Upper lobe of left lung (tissue), 6 donors: ENCODE measurements at regions not wholly inside any gene's neighbourhood (a gene's known extent, or its start where the extent isn't known, plus 50 kb on each side); places are given as distances from the start of the nearest gene placed in this dataset.

Experiments
- ATAC-seq, 2 donors: fragments of 200-7000 bp; cut with Tn5 transposase; one replicate each; pipeline ENCODE4 v1.9.1; 2022; ENCODE audit warnings: mild to moderate bottlenecking in 2 of 2, moderate library complexity in 2 of 2; ENCODE audit not compliant: low FRiP score in 2 of 2
- DNase-seq, 2 donors: peaks; one replicate each; pipeline ENCODE4 v3.0.0-alpha.2; 2019 to 2020
- H3K27ac ChIP-seq, 4 donors: fragments of 200-600 bp; sonication (generic); one replicate each; pipeline ENCODE4 v1.5.1; 2016 to 2019
- H3K27me3 ChIP-seq, 4 donors: fragments of 200-600 bp; sonication (generic); one replicate each; pipeline ENCODE4 v1.5.1; 2017 to 2019
- H3K36me3 ChIP-seq, 4 donors: fragments of 200-600 bp; sonication (generic); one replicate each; pipeline ENCODE4 v1.5.1; 2016 to 2019
- H3K4me1 ChIP-seq, 4 donors: fragments of 200-600 bp; sonication (generic); one replicate each; pipeline ENCODE4 v1.5.1; 2018 to 2019
- H3K4me3 ChIP-seq, 4 donors: fragments of 200-600 bp; sonication (generic); one replicate each; pipeline ENCODE4 v1.5.1; 2017 to 2019; ENCODE audit warnings: mild to moderate bottlenecking in 2 of 4, moderate library complexity in 1 of 4
- H3K9me3 ChIP-seq, 4 donors: fragments of 200-600 bp; sonication (generic); one replicate each; pipeline ENCODE4 v1.5.1; 2018 to 2019
- CTCF ChIP-seq, 6 experiments: fragments of 450-650 bp in 4 of 6; fragments of 200-600 bp in 2 of 6; sonication (generic) in 2 of 6; IDR thresholded peaks; one replicate each; pipeline ENCODE4 v1.5.1; 2016 to 2019; ENCODE audit warnings: antibody characterized with exemption in 6 of 6
- EP300 ChIP-seq, 4 donors: sonication (generic); formaldehyde crosslinking; IDR thresholded peaks; one replicate each; pipeline ENCODE4 v1.5.1; 2017; ENCODE audit warnings: antibody characterized with exemption in 4 of 4, control low read depth in 2 of 4
- POLR2A ChIP-seq, 4 donors: fragments of 450-650 bp; IDR thresholded peaks; one replicate each; pipeline ENCODE4 v1.5.1; 2016 to 2017; ENCODE audit warnings: antibody characterized with exemption in 4 of 4, mild to moderate bottlenecking in 2 of 4
- POLR2AphosphoS5 ChIP-seq, 2 donors: sonication (generic); formaldehyde crosslinking; IDR thresholded peaks; one replicate each; pipeline ENCODE4 v1.5.1; 2017; ENCODE audit warnings: antibody characterized with exemption in 2 of 2
- WGBS, 2 donors: methylation state at CpG; one replicate each; pipeline ENCODE4 v1.1.5; 2017 to 2018; 5-methylcytosine and 5-hydroxymethylcytosine counted together
- donor health status: DM: no; HTN: no; CAD: no; lungs with moderate emphysema.
- donor health status: DM: no; HTN: yes; CAD: no; lungs with severe emphysema.

- no peak for TF ChIP-seq EP300 (IDR thresholded peaks at IDR 0.05)
- TF ChIP-seq POLR2A (IDR thresholded peaks at IDR 0.05), result no peak
- TF ChIP-seq POLR2AphosphoS5 (IDR thresholded peaks at IDR 0.05), result no peak
- TF ChIP-seq CTCF (IDR thresholded peaks at IDR 0.05), result no peak
- 93% methylated on average over 2 of the region's 2 CpGs for WGBS, 2 donors
- Histone ChIP-seq H3K27ac (no peak overlapping the region), H3K36me3 (no peaks in the 10 kb centered on the region), H3K27me3 (no peaks in the 10 kb centered on the region), H3K9me3 (no peaks in the 10 kb centered on the region), H3K4me3 (no peak overlapping the region), H3K4me1 (no peaks in the 10 kb centered on the region)
- ATAC-seq (no peak), DNase-seq (no peak)
Observed at GRCh38 chr2:57862153-57862552, 184.5 kb upstream of the VRK2 start.

DNA sequence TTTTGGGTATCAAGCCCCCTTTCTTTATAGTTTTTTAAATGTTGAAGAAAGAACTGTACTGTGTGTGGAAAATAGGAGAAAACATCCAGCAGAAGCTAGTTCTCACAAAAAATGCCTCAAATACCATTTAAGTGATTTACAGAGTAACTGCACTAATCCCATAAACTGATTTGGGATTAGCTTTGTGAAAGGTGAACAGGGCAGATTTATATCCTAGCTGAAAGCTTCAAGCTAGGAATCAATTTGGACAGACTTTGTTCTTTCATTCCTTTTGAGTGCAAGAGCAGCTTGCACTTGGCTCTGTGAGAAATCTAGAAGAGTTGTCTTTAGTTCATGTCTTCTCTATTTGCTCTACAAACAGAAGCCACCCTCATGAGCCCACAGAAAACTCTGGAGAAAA is 183.9 kb upstream of the VRK2 start:
- no peak for TF ChIP-seq EP300 (IDR thresholded peaks at IDR 0.05)
- no peak for TF ChIP-seq POLR2A (IDR thresholded peaks at IDR 0.05)
- TF ChIP-seq CTCF (IDR thresholded peaks at IDR 0.05), result no peak
- no peak for TF ChIP-seq POLR2AphosphoS5 (IDR thresholded peaks at IDR 0.05)
- H3K4me3 ChIP-seq, result no peak overlapping the region
- no peak for DNase-seq
- no peaks in the 10 kb centered on the region for H3K27me3 ChIP-seq
- H3K4me1 ChIP-seq, result no peaks in the 10 kb centered on the region
- no peak overlapping the region for H3K27ac ChIP-seq
- H3K9me3 ChIP-seq, result no peaks in the 10 kb centered on the region
- ATAC-seq, result no peak
- no peaks in the 10 kb centered on the region for H3K36me3 ChIP-seq

GRCh38 chr2:57864926-57865325 is 181.7 kb upstream of the VRK2 start:
- DNase-seq (no peak), ATAC-seq (no peak)
- Histone ChIP-seq H3K27me3 (no peaks in the 10 kb centered on the region), H3K4me3 (no peak overlapping the region), H3K36me3 (no peaks in the 10 kb centered on the region), H3K4me1 (no peaks in the 10 kb centered on the region), H3K27ac (no peak overlapping the region), H3K9me3 (no peaks in the 10 kb centered on the region)
- no peak for TF ChIP-seq POLR2A (IDR thresholded peaks at IDR 0.05)
- no peak for TF ChIP-seq POLR2AphosphoS5 (IDR thresholded peaks at IDR 0.05)
- no peak for TF ChIP-seq CTCF (IDR thresholded peaks at IDR 0.05)
- TF ChIP-seq EP300 (IDR thresholded peaks at IDR 0.05), result no peak
- WGBS, 2 donors, result 87 to 94% methylated on average over 2 of the region's 2 CpGs

DNA sequence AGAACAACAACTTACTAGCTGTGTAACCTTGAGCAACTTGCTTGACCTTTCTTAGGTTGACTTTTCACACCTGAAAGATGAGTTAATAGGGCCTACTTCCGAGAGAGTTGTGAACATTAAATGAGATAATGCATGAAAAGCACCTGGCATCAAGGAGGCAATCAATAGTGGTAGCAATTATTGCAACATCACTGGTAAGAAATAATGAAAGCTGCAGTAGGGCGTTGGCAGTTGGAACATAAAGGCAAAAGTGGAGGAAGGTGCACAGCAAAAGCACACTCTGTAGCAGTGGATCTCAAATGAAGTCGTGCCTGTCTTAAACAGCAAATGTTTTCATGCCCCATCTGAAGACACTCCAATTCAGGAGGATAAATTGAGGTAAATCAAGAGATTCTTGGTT is 178.9 kb upstream of the VRK2 start:
- Histone ChIP-seq H3K4me1 (no peaks in the 10 kb centered on the region), H3K36me3 (no peaks in the 10 kb centered on the region), H3K4me3 (no peak overlapping the region), H3K27ac (no peak overlapping the region), H3K9me3 (no peaks in the 10 kb centered on the region), H3K27me3 (no peaks in the 10 kb centered on the region)
- TF ChIP-seq POLR2A (IDR thresholded peaks at IDR 0.05) (no peak), CTCF (IDR thresholded peaks at IDR 0.05) (no peak), POLR2AphosphoS5 (IDR thresholded peaks at IDR 0.05) (no peak), EP300 (IDR thresholded peaks at IDR 0.05) (no peak)
- no peak for DNase-seq
- no peak for ATAC-seq
- 84 to 88% methylated on average over 3 of the region's 3 CpGs for WGBS, 2 donors

DNA sequence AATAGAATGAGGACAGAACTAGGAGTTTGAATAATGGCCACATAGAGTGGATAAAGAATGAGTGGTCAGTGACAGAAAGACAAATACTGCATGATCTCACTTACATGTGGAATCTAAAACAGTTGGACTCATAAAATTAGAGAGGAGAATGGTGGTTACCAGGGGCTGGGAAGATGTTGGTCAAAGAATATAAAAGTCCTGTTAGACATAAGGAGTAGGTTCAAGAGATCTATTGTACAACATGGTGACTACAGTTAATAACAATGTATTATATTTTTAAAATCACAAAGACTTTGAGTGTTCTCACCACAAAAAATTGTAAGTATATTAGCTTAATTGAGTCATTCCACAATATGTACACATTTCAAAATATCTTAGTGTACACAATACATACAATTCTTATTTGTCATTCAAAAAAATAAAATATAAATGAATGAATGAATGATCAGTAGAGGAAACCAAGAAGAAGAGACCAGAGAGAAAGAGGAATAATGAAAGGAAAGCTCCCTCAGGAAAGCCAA is 177.9 kb upstream of the VRK2 start:
- no peaks in the 10 kb centered on the region for H3K4me1 ChIP-seq

More for the DNA sequence above, 177.9 kb upstream of the VRK2 start:
- H3K9me3 ChIP-seq, result no peaks in the 10 kb centered on the region
- H3K27me3 ChIP-seq, result no peaks in the 10 kb centered on the region
- DNase-seq (no peak), ATAC-seq (no peak)
- no peak overlapping the region for H3K27ac ChIP-seq
- TF ChIP-seq POLR2AphosphoS5 (IDR thresholded peaks at IDR 0.05) (no peak), CTCF (IDR thresholded peaks at IDR 0.05) (no peak), POLR2A (IDR thresholded peaks at IDR 0.05) (no peak), EP300 (IDR thresholded peaks at IDR 0.05) (no peak)
- no peaks in the 10 kb centered on the region for H3K36me3 ChIP-seq
- H3K4me3 ChIP-seq, result no peak overlapping the region
